ENCODE measurements at regions not wholly inside any gene's neighbourhood (a gene's known extent, or its start where the extent isn't known, plus 50 kb on each side); places are given as distances from the start of the nearest gene placed in this dataset.

- TF ChIP-seq YY1 (IDR thresholded peaks at IDR 0.05; ENCODE audit: low read depth) = no peak
- no peak for TF ChIP-seq TCF12 (IDR thresholded peaks at IDR 0.05; ENCODE audit: low read depth)
- TF ChIP-seq TAF1 (IDR thresholded peaks at IDR 0.05; ENCODE audit: low read depth) = no peak
- TF ChIP-seq NFIC (IDR thresholded peaks at IDR 0.05) = no peak
- TF ChIP-seq RAD21 (IDR thresholded peaks at IDR 0.05; ENCODE audit: low read depth) = no peak
- no peak for TF ChIP-seq ZBTB7A (IDR thresholded peaks at IDR 0.05; ENCODE audit: low read depth)
- no peak for TF ChIP-seq REST (IDR thresholded peaks at IDR 0.05; ENCODE audit: low read depth)
- TF ChIP-seq TEAD4 (IDR thresholded peaks at IDR 0.05) = no peak
- no peak for TF ChIP-seq EGR1 (IDR thresholded peaks at IDR 0.05)
- TF ChIP-seq FOXM1 (IDR thresholded peaks at IDR 0.05; ENCODE audit: borderline replicate concordance, low read depth) = no peak
- TF ChIP-seq MAX (IDR thresholded peaks at IDR 0.05) = no peak
- TF ChIP-seq CEBPB (IDR thresholded peaks at IDR 0.05) = no peak
- no peak for TF ChIP-seq EP300 (IDR thresholded peaks at IDR 0.05; ENCODE audit: borderline replicate concordance)
- no peak for TF ChIP-seq USF1 (IDR thresholded peaks at IDR 0.05)
These were observed 609.0 kb downstream of the QKI start for GRCh38 chr6:164023535-164023934.

- TF ChIP-seq MAX (IDR thresholded peaks at IDR 0.05) (no peak), TCF12 (IDR thresholded peaks at IDR 0.05; ENCODE audit: low read depth) (no peak)
These were observed 608.1 kb downstream of the QKI start for GRCh38 chr6:164022632-164023031.

- no peak for TF ChIP-seq EGR1 (IDR thresholded peaks at IDR 0.05)
- TF ChIP-seq REST (IDR thresholded peaks at IDR 0.05; ENCODE audit: low read depth) = no peak
- TF ChIP-seq TAF1 (IDR thresholded peaks at IDR 0.05; ENCODE audit: low read depth) = no peak
- no peak for TF ChIP-seq TEAD4 (IDR thresholded peaks at IDR 0.05)
- TF ChIP-seq FOXM1 (IDR thresholded peaks at IDR 0.05; ENCODE audit: borderline replicate concordance, low read depth) = no peak
- TF ChIP-seq YY1 (IDR thresholded peaks at IDR 0.05; ENCODE audit: low read depth) = no peak
- no peak for TF ChIP-seq MAX (IDR thresholded peaks at IDR 0.05)
- no peak for TF ChIP-seq CREB1 (IDR thresholded peaks at IDR 0.05; ENCODE audit: low read depth)
- TF ChIP-seq CEBPB (IDR thresholded peaks at IDR 0.05) = no peak
- TF ChIP-seq TCF12 (IDR thresholded peaks at IDR 0.05; ENCODE audit: low read depth) = no peak
- TF ChIP-seq USF1 (IDR thresholded peaks at IDR 0.05) = no peak
- TF ChIP-seq ZBTB7A (IDR thresholded peaks at IDR 0.05; ENCODE audit: low read depth) = no peak
- TF ChIP-seq NFIC (IDR thresholded peaks at IDR 0.05) = no peak
- TF ChIP-seq RAD21 (IDR thresholded peaks at IDR 0.05; ENCODE audit: low read depth) = no peak
- TF ChIP-seq EP300 (IDR thresholded peaks at IDR 0.05; ENCODE audit: borderline replicate concordance) = no peak
These were observed 607.2 kb downstream of the QKI start for GRCh38 chr6:164021589-164022250.

GRCh38 chr6:164020142-164020541, 605.6 kb downstream of the QKI start:
- TF ChIP-seq ZBTB7A (IDR thresholded peaks at IDR 0.05; ENCODE audit: low read depth) (no peak), TAF1 (IDR thresholded peaks at IDR 0.05; ENCODE audit: low read depth) (no peak), MAX (IDR thresholded peaks at IDR 0.05) (no peak)

GRCh38 chr6:164018133-164018532, 603.6 kb downstream of the QKI start:
- TF ChIP-seq YY1 (IDR thresholded peaks at IDR 0.05; ENCODE audit: low read depth) = no peak
- TF ChIP-seq TEAD4 (IDR thresholded peaks at IDR 0.05) = no peak
- TF ChIP-seq REST (IDR thresholded peaks at IDR 0.05; ENCODE audit: low read depth) = no peak
- no peak for TF ChIP-seq EGR1 (IDR thresholded peaks at IDR 0.05)
- TF ChIP-seq EP300 (IDR thresholded peaks at IDR 0.05; ENCODE audit: borderline replicate concordance) = no peak
- no peak for TF ChIP-seq TAF1 (IDR thresholded peaks at IDR 0.05; ENCODE audit: low read depth)
- no peak for TF ChIP-seq RAD21 (IDR thresholded peaks at IDR 0.05; ENCODE audit: low read depth)
- TF ChIP-seq USF1 (IDR thresholded peaks at IDR 0.05) = no peak
- TF ChIP-seq CEBPB (IDR thresholded peaks at IDR 0.05) = no peak
- TF ChIP-seq MAX (IDR thresholded peaks at IDR 0.05) = no peak
- no peak for TF ChIP-seq TCF12 (IDR thresholded peaks at IDR 0.05; ENCODE audit: low read depth)
- TF ChIP-seq ZBTB7A (IDR thresholded peaks at IDR 0.05; ENCODE audit: low read depth) = no peak
- TF ChIP-seq FOXM1 (IDR thresholded peaks at IDR 0.05; ENCODE audit: borderline replicate concordance, low read depth) = no peak
- TF ChIP-seq CREB1 (IDR thresholded peaks at IDR 0.05; ENCODE audit: low read depth) = no peak
- no peak for TF ChIP-seq NFIC (IDR thresholded peaks at IDR 0.05)
